CD14-positive monocyte (primary cell): ENCODE measurements at regions not wholly inside any gene's neighbourhood (a gene's known extent, or its start where the extent isn't known, plus 50 kb on each side); places are given as distances from the start of the nearest gene placed in this dataset.

Experiments used
- DNase-seq, 3 donors: peaks; one replicate each; pipeline ENCODE4 v3.0.0-alpha.2; 2011 to 2022
- H2AFZ ChIP-seq: 2 replicates; pipeline ENCODE4 v1.6.0; 2012; ENCODE audit warnings: mild to moderate bottlenecking, low read depth, low read length, inconsistent platforms; ENCODE audit not compliant: insufficient read depth, poor library complexity, severe bottlenecking
- H3K27ac ChIP-seq, 2 donors: 1 replicate in 1 of 2; 2 replicates in 1 of 2; pipeline ENCODE4 v1.5.1; 2012 to 2013; ENCODE audit warnings: low read length in 2 of 2, control low read depth in 1 of 2, inconsistent platforms in 1 of 2, low read depth in 1 of 2, mild to moderate bottlenecking in 1 of 2
- H3K27me3 ChIP-seq, 2 donors: one replicate each; pipeline versions ENCODE4 v1.6.0 to v1.6.1; 2011 to 2013; ENCODE audit warnings: low read length in 2 of 2; ENCODE audit not compliant: control insufficient read depth in 2 of 2, insufficient read depth in 2 of 2
- H3K36me3 ChIP-seq, 2 donors: replicated peaks in 1 of 2; 1 replicate in 1 of 2; 2 replicates in 1 of 2; pipeline versions ENCODE4 v1.5.1 to v1.6.1; 2012 to 2013; ENCODE audit warnings: low read length in 2 of 2, control low read depth in 1 of 2, inconsistent platforms in 1 of 2, mild to moderate bottlenecking in 1 of 2; ENCODE audit not compliant: insufficient read depth in 2 of 2, control insufficient read depth in 1 of 2
- H3K4me1 ChIP-seq, 2 donors: 1 replicate in 1 of 2; 2 replicates in 1 of 2; pipeline versions ENCODE4 v1.5.1 to v1.6.1; 2012 to 2013; ENCODE audit warnings: low read length in 2 of 2, control low read depth in 1 of 2, inconsistent platforms in 1 of 2, mild to moderate bottlenecking in 1 of 2, moderate library complexity in 1 of 2; ENCODE audit not compliant: insufficient read depth in 2 of 2, control insufficient read depth in 1 of 2
- H3K4me2 ChIP-seq: replicated peaks from 2 replicates; pipeline ENCODE3; 2012; ENCODE audit warnings: low read length, moderate library complexity, mild to moderate bottlenecking; ENCODE audit not compliant: poor library complexity, severe bottlenecking; ENCODE audit errors: extremely low read depth
- H3K4me3 ChIP-seq, 3 experiments: fragments of 200-600 bp in 1 of 3; sonication (generic) in 1 of 3; replicated peaks in 1 of 3; 1 replicate in 2 of 3; 2 replicates in 1 of 3; pipeline ENCODE4 v1.5.1; 2011 to 2013; ENCODE audit warnings: low read length in 3 of 3, mild to moderate bottlenecking in 3 of 3, control low read depth in 2 of 3, low read depth in 2 of 3, inconsistent platforms in 1 of 3, moderate library complexity in 1 of 3
- H3K79me2 ChIP-seq: 2 replicates; pipeline ENCODE4 v1.6.0; 2012; ENCODE audit warnings: mild to moderate bottlenecking, control low read depth, inconsistent platforms, low read length, moderate library complexity; ENCODE audit not compliant: insufficient read depth
- H3K9ac ChIP-seq: 2 replicates; pipeline ENCODE4 v1.6.0; 2017; ENCODE audit warnings: low read length, mild to moderate bottlenecking; ENCODE audit not compliant: insufficient read depth, poor library complexity, severe bottlenecking
- H3K9me3 ChIP-seq, 2 donors: replicated peaks in 1 of 2; 1 replicate in 1 of 2; 2 replicates in 1 of 2; pipeline versions ENCODE4 v1.5.1 to v1.6.1; 2012 to 2013; ENCODE audit warnings: low read length in 2 of 2, control low read depth in 1 of 2; ENCODE audit not compliant: control insufficient read depth in 1 of 2, insufficient read depth in 1 of 2
- H4K20me1 ChIP-seq: 2 replicates; pipeline ENCODE4 v1.6.0; 2012; ENCODE audit warnings: mild to moderate bottlenecking, low read length, control low read depth, moderate library complexity; ENCODE audit not compliant: insufficient read depth
- H3K27ac Mint-ChIP-seq, 7 donors: one replicate each; pipeline ENCODE4 v1.8.0; 2020; ENCODE audit warnings: mild to moderate bottlenecking in 7 of 7, mixed read lengths in 7 of 7, moderate library complexity in 6 of 7, inconsistent platforms in 2 of 7
- H3K27me3 Mint-ChIP-seq, 3 donors: one replicate each; pipeline ENCODE4 v1.8.0; 2021 to 2022; ENCODE audit warnings: low read depth in 3 of 3, mild to moderate bottlenecking in 3 of 3, mixed read lengths in 3 of 3, moderate library complexity in 3 of 3, inconsistent platforms in 1 of 3
- H3K36me3 Mint-ChIP-seq, 2 donors: one replicate each; pipeline ENCODE4 v1.8.0; 2020; ENCODE audit warnings: mixed read lengths in 2 of 2, inconsistent platforms in 1 of 2, mild to moderate bottlenecking in 1 of 2
- H3K4me1 Mint-ChIP-seq: one replicate; pipeline ENCODE4 v1.8.0; 2020; ENCODE audit warnings: mild to moderate bottlenecking, mixed read lengths
- H3K4me3 Mint-ChIP-seq, 2 donors: one replicate each; pipeline ENCODE4 v1.8.0; 2020; ENCODE audit warnings: mild to moderate bottlenecking in 2 of 2, mixed read lengths in 2 of 2, moderate library complexity in 1 of 2
- H3K9me3 Mint-ChIP-seq, 7 donors: one replicate each; pipeline ENCODE4 v1.8.0; 2020 to 2022; ENCODE audit warnings: mixed read lengths in 7 of 7, mild to moderate bottlenecking in 6 of 7, moderate library complexity in 6 of 7, inconsistent platforms in 2 of 7
- WGBS: methylation state at CpG from one replicate; pipeline ENCODE4 v1.1.5; 2013; ENCODE audit warnings: missing lambda C conversion rate; ENCODE audit not compliant: insufficient coverage; 5-methylcytosine and 5-hydroxymethylcytosine counted together
- intact Hi-C, 2 donors: fragments of 100-400 bp; cut with micrococcal nuclease; formaldehyde crosslinking; loops; one replicate each; pipeline versions ENCODE4 v1.15.0 to v1.15.1; 2023
- TF ChIP-seq, protein P1 (sequence below): fragments of 200-600 bp; IDR thresholded peaks from one replicate; pipeline ENCODE4 v1.8.0; 2022; ENCODE audit warnings: antibody characterized with exemption, mild to moderate bottlenecking

- H3K27ac Mint-ChIP-seq: no peak overlapping the region
- no peak overlapping the region for H3K4me2 ChIP-seq
- no peaks in the 10 kb centered on the region for H3K9me3 ChIP-seq
- no peaks in the 10 kb centered on the region for H3K9me3 Mint-ChIP-seq
- H3K79me2 ChIP-seq: no peaks in the 10 kb centered on the region
- H3K27ac ChIP-seq: no peak overlapping the region
- 100% methylated on average over 2 of the region's 3 CpGs for WGBS
- no peaks in the 10 kb centered on the region for H3K36me3 Mint-ChIP-seq
- no peaks in the 10 kb centered on the region for H3K27me3 ChIP-seq
- H3K4me1 ChIP-seq: no peaks in the 10 kb centered on the region
- TF ChIP-seq, protein P1, sequence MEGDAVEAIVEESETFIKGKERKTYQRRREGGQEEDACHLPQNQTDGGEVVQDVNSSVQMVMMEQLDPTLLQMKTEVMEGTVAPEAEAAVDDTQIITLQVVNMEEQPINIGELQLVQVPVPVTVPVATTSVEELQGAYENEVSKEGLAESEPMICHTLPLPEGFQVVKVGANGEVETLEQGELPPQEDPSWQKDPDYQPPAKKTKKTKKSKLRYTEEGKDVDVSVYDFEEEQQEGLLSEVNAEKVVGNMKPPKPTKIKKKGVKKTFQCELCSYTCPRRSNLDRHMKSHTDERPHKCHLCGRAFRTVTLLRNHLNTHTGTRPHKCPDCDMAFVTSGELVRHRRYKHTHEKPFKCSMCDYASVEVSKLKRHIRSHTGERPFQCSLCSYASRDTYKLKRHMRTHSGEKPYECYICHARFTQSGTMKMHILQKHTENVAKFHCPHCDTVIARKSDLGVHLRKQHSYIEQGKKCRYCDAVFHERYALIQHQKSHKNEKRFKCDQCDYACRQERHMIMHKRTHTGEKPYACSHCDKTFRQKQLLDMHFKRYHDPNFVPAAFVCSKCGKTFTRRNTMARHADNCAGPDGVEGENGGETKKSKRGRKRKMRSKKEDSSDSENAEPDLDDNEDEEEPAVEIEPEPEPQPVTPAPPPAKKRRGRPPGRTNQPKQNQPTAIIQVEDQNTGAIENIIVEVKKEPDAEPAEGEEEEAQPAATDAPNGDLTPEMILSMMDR: no peak
- H4K20me1 ChIP-seq: no peaks in the 10 kb centered on the region
- no peak overlapping the region for H2AFZ ChIP-seq
- no peaks in the 10 kb centered on the region for H3K27me3 Mint-ChIP-seq
- no peaks in the 10 kb centered on the region for H3K36me3 ChIP-seq
- H3K4me3 ChIP-seq: no peak overlapping the region
- intact Hi-C loops: no loop called here
- DNase-seq: no peak
- no peak overlapping the region for H3K9ac ChIP-seq
- H3K4me3 Mint-ChIP-seq: no peak overlapping the region
- peaks cover 2% of the 10 kb centered on the region for H3K4me1 Mint-ChIP-seq
Measured at GRCh38 chr15:37876900-37877299, 57.5 kb upstream of the TMCO5A start.

DNA sequence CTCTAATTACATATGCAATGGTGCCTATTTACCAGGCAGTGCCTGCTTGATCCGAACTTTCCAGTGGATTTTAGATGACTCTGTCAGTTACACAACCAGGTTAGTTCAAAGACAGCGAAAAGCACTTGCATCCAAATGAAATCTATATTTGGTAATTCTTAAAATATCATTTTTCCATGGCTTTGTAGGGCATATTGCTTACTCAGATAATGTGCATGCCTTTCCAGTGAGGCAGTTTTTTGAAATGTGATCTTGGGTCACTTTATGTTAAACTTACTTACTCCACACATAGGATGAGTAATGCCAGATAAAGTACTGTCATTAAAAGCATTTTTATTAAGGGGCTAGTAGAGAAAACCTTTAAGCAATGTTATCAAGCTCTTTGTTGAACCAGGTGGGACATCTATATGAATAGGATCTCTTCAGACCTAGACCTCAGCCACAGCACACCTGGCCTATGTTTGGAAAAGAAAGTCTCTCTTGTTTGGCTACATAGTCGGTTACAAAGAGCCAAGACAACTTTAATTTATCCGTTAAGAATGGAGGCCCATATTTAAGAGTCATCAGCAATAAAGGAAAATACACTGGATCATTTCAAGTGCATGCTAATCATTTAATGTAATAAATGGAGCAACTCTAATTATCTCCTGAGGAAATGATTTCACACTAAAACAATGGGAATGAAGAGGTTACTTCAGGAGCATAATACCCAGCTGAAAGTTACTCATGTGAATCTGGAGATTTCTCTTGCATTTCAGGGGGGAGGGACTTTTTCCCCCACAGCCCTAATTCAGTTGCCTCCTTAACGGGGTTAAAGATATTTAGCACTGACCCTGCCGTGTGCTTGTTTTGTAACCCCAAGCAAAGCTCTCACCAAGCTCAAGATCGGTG, 56.3 kb upstream of the TMCO5A start:
- no peaks in the 10 kb centered on the region for H4K20me1 ChIP-seq
- DNase-seq: no peak
- TF ChIP-seq, protein P1: no peak
- no peaks in the 10 kb centered on the region for H3K4me1 ChIP-seq
- no peaks in the 10 kb centered on the region for H3K9me3 Mint-ChIP-seq
- H3K27me3 Mint-ChIP-seq: peaks cover 0 to 2% (median 2%) of the 10 kb centered on the region in 3 donors
- WGBS: 86% methylated on average over 1 of the region's 7 CpGs
- H3K4me1 Mint-ChIP-seq: peaks cover 2% of the 10 kb centered on the region
- H2AFZ ChIP-seq: no peak overlapping the region
- no peaks in the 10 kb centered on the region for H3K27me3 ChIP-seq
- no peak overlapping the region for H3K27ac Mint-ChIP-seq
- no peak overlapping the region for H3K27ac ChIP-seq
- no peaks in the 10 kb centered on the region for H3K36me3 Mint-ChIP-seq
- no peaks in the 10 kb centered on the region for H3K36me3 ChIP-seq
- no peak overlapping the region for H3K4me2 ChIP-seq
- no peaks in the 10 kb centered on the region for H3K79me2 ChIP-seq
- H3K4me3 ChIP-seq: no peak overlapping the region
- H3K4me3 Mint-ChIP-seq: no peak overlapping the region
- H3K9ac ChIP-seq: no peak overlapping the region
- intact Hi-C loops: no loop called here
- no peaks in the 10 kb centered on the region for H3K9me3 ChIP-seq
